GM19395 (cell line): ENCODE measurements at regions not wholly inside any gene's neighbourhood (a gene's known extent, or its start where the extent isn't known, plus 50 kb on each side); places are given as distances from the start of the nearest gene placed in this dataset.
A peak's percentile ranks its signal among the peaks of the same experiment; 100 is the strongest.
"Not testable (repeated sequence)": the region's sequence is repeated elsewhere in the genome, so short reads cannot be mapped to it uniquely, and the experiment has no call there.

Experiments used
- ATAC-seq: cut with Tn5 transposase; IDR thresholded peaks from one replicate; pipeline ENCODE4 v1.9.1; 2021; ENCODE audit warnings: mild to moderate bottlenecking, moderate library complexity; ENCODE audit not compliant: unreplicated experiment

DNA sequence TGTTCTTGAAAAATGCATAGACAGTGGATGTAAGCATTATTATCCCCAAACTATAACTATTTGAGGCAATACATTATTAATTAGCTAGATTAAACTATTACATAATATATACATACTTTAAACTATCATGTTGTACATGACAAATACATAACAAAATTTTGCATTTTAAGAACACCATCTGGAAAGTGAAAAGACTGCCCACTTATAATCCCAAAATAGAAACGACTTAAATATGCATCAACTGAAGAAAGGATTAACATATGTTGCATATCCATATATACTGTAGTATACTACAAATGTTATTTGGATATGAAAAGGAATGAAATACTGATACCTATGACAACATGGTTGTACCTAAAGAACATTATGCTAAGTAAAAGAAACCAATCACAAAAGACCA, 700.8 kb upstream of the SPRY2 start:
- no peak for ATAC-seq

DNA sequence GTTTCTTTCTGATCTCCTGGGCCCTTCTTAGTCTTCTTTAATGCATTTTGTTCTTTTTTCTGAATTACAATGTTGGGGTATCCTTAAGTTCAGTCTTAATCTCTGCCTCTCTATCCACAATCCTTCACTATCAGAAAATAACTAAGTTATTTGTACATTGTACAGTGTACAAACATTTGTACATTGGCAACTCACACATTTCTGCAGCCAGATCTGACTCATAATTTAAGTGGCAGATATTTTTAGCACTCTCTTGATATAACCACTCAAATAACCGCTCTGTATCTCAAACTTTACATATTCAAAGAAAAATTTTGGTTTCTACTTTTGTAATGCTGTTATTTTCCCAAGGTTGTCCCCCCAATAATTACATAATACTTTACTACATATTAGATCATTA, 691.1 kb upstream of the SPRY2 start:
- no peak for ATAC-seq

DNA sequence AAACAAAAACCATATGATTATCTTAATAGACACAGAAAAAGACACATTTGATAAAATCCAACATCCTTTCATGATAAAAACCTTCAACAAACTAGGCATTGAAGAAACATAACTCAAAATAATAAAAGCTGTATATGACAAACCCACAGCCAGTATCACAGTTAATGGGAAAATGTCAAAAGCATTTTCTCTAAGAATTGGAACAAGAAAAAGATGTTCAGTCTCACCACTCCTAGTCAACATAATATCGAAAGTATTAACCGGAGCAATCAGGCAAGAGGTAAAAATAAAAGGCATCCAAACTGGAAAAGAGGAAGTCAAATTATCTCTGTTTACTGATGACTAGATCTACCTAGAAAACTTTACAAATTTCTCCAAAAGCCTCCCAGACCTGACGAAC, 684.2 kb upstream of the SPRY2 start:
- ATAC-seq: no peak

DNA sequence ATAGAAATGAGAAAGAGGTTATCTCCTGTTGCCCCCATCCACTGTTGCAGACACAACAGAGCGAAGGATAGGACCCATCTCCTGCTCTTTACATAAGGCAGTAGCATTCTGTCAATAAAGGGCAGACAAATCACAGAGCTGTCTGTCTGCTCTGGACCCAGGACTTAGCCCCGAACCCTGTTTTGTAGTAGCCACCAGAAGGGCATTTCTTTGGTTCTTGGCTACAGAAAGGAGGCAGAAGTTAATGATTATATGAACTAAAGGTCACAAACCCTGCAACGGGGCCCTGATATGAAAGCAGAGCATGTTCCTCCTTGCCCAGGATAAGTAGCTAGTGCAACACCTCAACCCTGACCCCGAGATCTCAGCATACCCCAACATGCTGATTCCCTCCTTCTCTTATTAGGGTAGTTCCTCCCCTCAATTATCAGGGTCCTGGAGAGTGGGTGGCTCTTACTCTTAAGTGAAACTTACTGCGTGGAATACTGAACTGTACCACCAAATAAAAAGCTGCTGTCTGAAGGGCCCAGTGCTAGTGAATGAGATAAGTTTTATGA, 680.4 kb upstream of the SPRY2 start:
- no peak for ATAC-seq

DNA sequence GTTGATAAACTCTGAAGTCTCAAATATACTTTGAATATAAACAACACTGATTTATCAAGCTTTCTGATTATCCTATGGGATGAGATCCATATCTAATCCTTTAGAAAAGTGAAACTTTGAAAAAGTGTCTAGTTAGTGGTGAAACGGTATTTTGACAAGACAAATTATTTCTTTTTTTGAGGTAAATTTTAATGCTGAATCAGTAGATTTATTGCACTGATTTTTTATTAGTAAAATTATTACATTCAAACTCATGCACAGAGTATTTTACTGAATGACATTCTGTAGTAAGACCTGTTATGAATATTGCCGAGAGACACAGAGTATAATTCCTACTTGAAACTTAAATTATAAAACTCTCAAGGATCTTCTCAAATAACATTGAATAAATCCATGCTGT, 679.1 kb upstream of the SPRY2 start:
- ATAC-seq: no peak

DNA sequence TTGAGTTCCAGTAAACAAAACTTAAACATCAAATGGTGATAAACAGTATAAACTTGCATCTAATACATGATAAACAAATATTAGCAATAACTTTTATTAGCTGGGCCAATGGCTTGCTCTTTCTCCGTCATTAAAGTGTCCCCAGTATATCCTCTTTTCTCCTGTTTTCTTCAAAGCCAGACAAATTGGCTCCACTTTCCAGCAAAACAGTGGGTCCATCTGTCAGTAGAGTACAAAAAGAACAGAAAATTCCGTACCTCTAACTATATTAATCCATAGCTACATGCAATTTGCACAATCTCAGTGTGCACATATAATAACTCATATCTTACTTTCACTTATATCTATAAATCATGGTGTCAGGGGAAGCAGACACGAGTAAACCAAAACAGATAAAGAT, 678.0 kb upstream of the SPRY2 start:
- no peak for ATAC-seq

DNA sequence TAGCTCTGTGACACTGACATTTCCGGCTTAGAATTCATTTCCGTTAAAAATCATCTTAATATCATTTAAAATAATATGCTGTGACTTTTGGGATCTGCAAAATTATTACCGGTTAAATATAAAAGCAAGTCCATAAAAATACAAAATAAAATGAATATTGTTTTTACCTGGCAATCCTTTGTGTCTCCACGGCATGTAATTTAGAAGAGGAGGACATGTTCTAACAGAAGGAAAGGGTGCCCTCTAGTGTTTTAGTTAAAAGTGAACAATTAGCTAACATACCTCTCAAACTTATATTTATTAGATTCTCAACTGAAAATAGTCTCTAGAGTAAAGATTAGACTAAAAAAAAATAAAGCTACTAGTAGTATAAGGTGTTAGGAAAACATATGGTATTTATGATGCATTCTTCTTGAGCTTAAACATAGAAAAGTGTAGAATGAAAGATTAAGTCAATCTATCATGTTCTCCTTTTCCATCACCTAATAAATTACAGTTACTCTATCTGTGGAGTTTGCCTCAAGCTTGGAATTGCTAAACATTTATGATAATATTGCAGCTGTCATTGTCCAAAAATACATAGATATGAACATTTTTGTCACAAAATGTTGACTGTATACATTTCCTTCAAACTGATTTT, 676.7 kb upstream of the SPRY2 start:
- no peak for ATAC-seq

DNA sequence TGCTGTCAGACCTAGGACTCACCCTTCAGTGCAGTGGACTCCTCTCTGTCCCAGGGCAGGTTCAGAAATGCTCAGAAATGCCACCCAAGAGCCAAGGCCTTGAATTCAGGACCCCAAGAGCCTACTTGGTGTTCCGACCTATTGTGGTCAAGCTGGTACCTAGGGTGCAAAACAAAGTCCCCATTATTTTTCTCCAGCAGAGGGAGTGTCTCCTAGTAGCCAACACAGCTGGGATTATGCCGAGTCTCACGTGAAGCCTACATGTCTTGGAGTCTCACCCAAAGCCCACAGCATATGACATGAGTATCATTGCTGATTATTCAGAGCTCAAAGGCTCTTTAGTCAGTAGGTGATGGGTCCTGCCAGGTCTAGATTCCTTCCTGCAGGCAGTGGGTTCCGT, 671.1 kb upstream of the SPRY2 start:
- no peak for ATAC-seq

DNA sequence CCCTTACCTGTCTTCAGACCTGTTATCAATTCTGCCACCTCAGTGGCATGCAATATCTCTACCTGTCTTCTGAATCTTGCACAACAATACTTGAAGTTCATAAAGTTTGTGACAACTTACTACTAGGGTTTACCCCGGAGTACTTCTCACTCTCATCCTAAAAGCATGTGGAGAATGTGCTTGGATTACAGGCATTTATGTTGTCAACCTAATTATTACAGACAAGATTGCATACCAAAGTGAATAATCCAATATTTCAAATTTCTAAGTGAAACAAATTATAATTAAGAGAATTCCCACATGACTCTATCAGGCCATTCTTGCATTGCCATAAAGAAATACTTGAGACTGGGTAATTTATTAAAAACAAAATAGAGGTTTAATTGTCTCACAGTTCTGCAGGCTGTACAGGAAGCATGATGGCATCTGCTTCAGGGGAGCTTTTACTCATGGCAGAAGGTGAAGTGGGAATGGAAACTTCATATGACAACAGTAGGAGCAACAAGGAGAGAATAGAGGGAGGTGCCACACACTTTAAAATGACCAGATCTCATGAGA, 661.0 kb upstream of the SPRY2 start:
- ATAC-seq: no peak

DNA sequence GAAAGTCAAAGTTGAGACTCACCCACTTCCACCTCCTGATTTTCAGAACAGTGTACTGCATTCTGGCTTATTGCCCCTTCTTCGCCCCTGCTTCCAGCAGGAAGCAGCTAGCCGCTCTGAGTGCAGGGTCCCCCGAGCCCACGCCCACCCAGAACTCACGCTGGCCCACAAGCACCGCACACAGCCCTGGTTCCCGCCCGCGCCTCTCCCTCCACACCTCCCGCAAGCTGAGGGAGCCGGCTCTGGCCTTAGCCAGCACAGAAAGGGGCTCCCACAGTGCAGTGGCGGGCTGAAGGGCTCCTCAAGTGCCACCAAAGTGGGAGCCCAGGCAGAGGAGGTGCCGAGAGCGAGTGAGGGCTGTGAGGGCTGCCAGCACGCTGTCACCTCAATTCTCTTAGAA, 657.7 kb upstream of the SPRY2 start:
- not testable (repeated sequence) for ATAC-seq

DNA sequence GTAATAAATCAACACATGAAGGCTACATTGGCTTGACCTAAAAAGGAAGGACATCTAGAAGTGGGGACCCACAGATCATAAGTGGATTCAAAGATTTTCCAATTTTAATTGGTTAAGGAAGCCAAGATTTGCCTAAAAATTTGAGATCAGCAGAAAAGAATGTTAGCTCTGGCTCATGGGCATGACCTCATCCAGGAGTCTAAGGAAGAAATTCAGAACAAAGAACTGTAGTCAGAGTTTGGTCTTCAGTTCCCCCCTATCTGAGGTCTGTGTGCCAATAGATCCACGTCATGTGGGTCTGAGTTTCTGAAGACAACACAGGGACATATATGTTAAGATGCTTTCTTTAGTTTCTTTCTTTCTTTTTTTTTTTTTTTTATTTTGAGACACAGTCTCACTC, 648.8 kb upstream of the SPRY2 start:
- no peak for ATAC-seq

DNA sequence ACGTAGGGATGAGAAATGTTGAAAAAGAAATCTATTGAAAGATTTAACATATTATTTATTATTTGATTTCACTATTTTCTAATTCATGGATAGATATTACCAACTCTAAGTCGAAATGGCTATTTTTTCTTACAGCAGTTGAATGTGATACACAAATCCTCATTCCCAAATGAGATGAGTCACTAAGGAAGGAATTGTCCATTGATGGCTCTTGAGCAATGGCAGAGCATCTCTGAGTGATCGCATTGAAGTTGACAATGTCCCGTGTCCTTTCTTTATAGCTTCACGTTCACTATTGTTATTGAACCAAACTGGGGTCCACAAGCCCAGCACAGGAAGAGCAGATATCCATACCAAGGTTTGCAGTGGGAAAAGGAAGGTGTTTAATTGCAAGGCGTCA, 648.3 kb upstream of the SPRY2 start:
- no peak for ATAC-seq

DNA sequence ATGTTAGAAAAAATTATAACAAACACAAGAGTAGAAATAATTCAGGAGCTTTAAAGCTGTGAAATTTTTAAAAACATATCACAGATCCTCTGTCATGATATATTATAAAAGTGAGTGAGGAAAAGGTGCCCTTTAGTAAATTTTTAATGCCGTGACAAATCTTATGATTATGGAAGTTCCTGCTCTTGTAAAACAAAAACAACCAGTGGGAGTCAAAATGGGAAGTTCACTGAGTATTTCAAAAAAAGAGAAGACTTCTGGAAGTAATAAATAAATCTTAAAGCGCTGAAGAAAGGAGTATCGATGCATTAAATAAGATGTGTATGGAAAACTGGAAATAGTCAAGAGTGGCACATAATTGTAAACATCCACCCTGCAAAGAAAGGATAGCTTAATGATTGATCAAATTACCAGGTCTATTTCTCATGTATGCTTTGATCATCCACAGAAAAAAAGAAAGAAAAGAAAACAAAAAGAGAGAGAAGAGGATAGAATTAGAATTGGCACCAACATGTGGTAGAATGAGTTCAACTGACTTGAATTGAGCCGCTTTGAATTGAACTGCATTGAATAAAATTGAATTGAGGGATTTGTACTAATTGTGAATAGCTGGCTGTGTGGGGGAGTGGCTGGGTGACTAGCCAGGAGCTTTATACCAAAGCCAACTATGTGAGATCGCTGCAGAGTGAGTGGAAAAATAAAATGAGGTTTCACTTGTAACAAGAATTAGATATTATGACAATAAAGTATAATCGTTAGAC, 647.6 kb upstream of the SPRY2 start:
- no peak for ATAC-seq

DNA sequence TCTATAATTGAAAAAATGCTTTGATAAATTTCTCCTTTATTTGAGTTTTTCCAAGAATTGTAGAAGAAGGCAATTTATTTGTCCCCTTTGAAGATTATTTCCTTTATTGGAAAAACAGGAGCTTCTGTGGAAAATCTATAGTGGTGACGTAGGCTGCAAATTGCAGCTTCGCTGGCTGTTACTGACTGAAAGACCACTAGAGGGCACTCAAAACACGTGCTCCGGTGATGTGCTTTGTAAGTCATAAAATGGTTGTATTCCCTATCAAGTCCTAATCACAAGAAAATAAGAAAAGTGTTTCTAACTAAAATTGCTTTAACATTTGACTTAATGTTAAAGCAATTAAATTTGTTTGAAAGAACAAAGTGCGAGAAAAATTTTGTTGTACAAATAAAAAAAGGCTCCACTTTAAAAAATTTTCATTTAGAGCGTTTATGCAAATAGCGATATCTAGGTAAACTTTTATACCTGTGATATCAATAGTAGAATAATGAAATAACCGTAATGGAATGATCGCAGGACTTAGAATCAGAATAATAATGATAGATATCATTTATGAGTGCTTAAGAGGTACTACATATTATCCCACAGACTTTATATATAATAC, 638.2 kb upstream of the SPRY2 start:
- peak; percentile 96 for ATAC-seq

DNA sequence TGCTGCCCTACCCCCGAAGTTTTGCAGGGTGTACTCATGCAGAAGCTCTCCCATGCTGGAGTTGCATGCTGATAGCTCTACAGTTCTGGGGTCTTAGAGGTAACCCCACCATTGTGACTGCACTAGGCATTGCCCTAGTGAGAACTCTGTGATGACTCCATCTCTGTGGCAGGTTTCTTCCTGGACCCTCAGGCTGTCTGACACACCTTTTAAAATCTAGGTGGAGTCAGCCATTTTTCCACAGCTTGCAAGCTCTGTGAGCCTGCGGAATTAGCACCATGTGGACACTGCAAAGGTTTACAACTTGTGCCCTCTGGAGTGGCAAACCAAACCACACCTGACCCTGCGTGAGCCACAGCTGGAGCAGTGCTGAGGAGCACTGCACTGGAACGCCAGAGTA, 636.2 kb upstream of the SPRY2 start:
- no peak for ATAC-seq

DNA sequence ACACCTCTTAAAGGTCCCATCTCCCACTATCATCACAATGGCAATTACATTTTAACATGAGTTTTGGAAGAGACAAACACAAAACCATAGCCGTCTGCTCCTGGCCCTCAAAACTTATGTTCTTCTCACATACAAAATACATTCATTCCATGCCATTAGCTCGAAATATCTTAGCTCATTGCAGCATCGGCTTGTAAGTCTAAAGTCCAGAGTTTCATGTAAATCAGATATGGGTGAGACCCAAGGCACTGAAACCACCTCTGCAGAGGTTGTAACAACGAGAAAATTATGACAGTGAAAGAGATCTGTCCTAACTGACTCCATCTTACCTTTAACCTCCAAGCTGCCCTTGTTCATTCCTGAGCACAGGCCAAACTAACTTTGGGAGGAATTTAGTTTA, 635.0 kb upstream of the SPRY2 start:
- no peak for ATAC-seq

DNA sequence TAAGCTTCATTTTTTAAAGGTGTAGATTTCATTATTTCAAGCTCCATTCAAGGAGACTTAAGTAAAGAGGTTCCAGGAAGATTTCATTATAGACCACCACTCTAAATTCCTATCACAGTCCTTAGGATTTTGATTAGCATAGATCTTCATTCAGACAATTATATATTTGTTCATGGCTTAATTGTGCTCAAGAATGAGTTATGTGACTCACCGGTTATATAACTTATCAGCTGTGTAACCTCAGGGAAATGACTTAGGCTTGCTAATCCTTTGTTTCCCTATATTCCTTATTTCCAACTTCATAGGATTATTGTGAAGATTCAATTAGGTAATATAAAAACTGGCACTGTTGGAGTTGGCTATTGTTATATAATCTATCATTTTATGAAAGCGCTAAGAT, 632.8 kb upstream of the SPRY2 start:
- ATAC-seq: no peak

DNA sequence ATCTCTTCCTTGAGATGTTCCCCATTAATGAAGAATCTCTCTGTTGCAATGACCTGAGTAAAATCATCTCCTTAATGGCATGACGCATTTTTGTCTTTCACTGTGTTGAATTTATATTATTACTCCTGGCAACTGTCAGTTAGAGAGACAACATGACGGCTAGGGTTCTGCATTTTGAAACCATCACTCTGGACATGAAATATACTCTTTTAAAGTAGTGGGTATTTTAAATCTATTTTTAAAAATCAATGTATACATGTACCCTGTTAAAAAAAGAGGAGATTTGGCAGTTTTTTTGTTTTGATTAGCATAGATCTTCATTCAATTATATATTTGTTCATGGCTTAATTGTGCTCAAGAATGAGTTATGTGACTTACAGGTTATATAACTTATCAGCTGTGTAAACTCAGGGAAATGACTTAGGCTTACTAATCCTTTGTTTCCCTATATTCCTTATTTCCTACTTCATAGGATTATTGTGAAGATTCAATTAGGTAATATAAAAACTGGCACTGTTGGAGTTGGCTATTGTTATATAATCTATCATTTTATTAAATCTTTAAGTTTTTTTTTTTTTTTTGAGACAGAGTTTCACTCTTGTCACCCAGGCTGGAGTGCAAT, 632.0 kb upstream of the SPRY2 start:
- no peak for ATAC-seq

DNA sequence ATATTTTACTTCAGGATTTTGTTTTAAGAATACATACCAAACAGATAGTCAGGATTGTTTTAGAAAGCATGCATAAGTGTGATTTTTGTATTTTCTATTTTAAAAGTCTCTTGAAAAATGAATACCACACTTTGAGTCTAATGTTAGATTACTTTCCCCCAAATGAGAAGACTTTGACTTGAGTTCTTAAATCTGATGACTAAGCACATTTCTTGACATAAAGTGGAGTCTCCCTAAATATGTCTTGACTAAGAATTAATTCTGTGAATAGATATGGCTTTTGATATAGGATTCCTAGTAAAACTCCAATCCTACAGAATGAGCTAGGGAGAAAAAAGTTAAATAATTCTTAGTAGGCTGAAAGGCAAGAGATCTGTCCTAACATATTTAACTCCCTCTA, 624.2 kb upstream of the SPRY2 start:
- ATAC-seq: no peak

DNA sequence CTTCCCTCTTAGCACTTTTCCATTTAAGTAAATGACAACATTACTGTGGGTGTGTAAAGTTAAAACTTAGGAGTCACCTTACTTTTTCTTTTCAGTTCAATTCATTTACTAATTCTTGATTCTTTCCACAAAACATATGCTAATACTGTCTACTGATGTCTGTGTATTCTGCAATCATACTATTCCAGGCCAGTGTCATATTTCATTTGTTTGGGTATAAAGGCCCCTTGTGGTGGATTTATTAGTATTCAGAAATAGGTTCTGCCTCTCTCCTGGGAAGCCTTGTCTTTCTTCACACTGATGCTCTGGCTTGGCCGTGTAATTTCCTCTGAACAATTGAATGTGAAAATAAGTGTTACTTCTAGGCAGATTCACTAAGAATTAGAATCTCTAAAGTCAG, 621.9 kb upstream of the SPRY2 start:
- no peak for ATAC-seq

DNA sequence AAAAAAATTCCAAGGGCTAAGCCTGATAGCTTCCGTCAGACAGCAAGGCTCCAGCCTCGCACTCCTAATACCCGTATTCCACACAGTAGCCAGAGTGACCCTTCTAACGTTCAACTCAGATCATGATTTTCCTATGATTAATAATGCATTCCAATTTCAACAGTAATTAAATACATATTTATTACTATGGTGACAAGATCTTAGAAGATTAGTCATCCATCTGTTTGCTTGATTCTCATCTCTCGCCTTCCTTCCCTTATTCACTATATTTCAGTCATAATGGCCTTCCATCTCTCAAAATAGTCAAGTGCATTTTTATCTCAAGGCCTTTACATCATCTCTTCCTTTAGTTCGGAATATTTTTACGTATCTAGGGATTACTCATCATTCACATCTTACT, 621.2 kb upstream of the SPRY2 start:
- ATAC-seq: no peak
